Iris pigment epithelial cell (primary cell): ENCODE measurements at regions not wholly inside any gene's neighbourhood (a gene's known extent, or its start where the extent isn't known, plus 50 kb on each side); places are given as distances from the start of the nearest gene placed in this dataset.
"Not testable (repeated sequence)": the region's sequence is repeated elsewhere in the genome, so short reads cannot be mapped to it uniquely, and the experiment has no call there.

Experiments
- DNase-seq: peaks from one replicate; pipeline ENCODE4 v3.0.0-alpha.2; 2011; ENCODE audit warnings: low read depth

DNA sequence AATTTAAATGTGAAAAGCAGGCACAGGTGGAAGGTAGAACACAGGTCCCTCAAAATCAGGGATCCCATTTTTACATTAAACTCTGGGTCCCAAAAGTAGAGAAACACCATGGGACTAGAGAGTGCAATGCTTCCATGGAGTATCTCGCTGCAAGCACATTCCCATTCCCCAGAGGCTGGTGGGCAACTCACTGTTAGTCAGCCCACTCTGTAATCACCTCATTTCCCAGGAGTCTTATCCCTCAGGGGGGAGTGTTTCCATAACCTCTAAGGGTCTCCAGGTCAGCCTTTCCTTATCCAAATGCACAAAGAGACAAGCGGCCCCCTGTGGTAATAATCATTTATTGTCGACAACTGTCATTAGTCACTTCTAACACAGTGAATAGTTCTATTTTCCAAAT, 490.1 kb upstream of the LRRC7 start:
- DNase-seq = no peak

DNA sequence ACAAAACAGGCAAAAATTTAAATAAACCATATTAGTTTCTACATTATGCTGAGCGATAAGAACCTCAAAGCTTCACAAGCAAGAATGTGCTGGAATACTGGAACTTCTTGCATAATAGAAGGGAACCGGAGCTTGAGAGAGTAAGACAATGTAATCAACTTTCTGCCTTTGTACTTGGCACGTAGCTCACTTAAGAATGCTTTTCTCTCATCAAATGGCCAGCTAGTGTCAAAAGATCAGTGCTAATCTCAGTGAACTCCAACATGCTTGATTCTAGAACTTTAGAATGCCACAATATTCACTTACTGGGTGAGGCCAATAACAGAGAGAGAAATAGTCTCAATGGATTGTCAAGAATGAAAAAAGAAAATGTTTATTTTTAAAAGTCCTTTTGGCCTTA, 486.1 kb upstream of the LRRC7 start:
- no peak for DNase-seq

DNA sequence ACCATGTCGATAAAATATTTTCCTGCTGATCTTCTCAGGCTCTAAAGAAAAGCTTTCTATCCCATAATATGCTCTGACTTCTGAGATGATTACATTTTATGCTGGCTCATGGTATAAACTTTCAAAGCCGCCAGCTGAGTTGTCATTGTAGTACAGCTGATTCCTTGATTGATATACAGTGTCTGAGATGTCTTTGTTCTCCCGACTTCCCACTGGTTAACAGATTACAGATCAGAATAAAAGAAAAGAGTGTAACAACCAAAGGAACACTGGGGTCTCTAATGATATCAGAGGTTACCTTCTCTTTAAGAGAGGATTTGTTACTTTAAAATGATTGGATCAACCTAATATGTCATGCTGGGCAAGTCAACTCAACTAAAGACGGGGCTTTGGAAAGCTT, 485.4 kb upstream of the LRRC7 start:
- no peak for DNase-seq

DNA sequence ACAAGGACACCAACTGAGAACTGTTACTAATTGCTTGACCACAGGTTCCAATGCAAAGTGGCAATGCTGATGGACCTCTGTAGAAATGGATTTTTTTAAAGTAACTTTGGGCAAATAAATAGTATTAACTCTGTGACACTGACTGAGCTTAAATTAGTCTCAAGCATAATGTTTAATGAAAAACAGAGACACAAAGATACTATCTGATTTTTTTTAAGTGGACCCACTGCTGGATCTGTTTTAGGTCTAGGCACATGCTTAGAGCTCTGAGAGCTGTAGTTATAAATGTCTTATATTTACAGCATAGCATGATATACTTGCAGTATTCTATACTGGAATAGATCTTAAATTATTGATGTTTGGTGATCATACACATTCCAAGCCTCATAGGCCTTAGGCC, 481.6 kb upstream of the LRRC7 start:
- no peak for DNase-seq

DNA sequence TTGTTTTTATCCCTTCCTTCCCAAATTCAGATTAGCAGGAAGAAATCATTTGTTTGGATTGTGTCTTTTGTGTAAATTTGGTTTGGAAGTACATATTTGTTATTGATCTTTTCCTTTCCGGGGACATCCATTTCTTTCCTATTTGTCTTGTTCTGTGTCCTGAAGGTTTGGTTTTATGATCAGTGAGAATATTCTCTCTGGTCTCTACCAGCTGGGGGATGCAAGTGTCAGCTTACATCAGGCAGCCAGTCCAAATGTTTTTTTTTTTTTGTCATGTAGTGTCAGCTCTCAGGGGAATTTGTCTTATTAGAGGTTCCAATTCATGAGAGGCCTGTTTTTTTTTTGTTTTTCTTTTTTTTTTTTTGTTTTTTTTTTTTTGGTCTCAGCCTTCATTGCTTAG, 479.2 kb upstream of the LRRC7 start:
- no peak for DNase-seq

DNA sequence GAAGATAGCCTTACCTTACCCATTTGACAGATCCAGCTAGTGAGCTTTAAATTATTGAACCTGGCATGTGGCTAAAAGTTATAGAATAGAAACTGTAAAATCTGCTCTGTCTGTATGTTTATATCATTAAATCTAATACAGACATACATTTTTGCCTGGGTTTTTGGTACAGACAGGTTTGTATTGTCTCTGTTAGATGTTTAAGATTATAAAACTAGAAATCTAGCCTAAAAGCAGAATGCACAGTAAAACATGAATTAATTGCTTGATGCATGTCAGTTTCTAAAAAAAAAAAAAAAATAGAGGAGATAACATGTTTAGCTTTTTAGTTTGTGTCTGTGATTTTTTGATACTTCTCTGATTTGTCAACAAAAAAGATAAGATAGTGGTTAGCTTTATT, 477.6 kb upstream of the LRRC7 start:
- DNase-seq = no peak

DNA sequence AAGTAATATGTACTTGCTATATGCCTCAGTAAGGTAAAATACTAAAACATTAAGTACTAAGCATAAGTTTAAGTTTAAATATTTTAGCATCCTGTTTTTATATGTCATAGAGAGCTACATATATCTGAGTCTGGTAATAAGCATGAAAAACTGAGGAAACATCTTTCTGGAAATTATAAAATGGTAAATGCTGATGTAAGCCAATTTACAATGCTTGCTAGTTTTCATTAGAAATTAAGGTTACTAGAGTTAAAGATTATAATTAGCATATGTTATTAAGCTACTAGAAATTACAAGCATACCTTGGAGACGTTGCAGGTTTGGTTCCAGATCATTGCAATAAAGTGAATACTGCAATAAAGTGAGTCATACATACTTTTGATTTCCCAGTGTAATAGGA, 477.0 kb upstream of the LRRC7 start:
- DNase-seq = no peak

DNA sequence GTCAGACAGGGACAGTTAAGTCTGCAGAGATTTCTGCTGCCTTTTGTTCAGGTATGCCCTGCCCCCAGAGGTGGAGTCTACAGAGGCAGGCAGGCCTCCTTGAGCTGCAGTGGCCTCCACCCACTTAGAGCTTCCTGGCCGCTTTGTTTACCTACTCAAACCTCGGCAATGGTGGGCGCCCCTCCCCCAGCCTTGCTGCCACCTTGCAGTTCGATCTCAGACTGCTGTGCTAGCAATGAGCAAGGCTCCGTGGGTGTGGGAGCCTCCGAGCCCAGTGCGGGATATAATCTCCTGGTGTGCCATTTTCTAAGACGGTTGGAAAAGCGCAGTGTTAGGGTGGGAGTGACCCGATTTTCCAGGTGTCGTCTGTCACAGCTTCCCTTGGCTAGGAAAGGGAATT, 465.7 kb upstream of the LRRC7 start:
- DNase-seq = not testable (repeated sequence)

DNA sequence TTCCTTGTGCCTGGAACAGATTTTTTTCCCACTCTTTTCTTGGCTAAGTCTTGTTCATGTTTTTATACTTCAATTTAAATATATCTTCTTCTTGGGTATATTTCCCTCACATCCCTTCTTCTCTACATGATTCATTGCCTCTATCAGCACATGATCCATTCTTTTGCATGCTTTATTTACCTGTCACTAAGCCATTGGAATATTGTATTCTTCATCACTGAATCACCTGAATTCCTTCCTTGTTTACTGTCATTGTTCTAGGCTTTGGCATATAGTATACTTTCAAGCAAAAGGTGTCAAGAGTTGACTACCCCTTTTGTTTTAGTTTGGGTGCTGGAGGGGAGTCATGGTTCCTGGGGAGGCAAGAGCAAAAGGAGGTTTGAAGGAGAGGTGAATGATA, 464.5 kb upstream of the LRRC7 start:
- DNase-seq = no peak

DNA sequence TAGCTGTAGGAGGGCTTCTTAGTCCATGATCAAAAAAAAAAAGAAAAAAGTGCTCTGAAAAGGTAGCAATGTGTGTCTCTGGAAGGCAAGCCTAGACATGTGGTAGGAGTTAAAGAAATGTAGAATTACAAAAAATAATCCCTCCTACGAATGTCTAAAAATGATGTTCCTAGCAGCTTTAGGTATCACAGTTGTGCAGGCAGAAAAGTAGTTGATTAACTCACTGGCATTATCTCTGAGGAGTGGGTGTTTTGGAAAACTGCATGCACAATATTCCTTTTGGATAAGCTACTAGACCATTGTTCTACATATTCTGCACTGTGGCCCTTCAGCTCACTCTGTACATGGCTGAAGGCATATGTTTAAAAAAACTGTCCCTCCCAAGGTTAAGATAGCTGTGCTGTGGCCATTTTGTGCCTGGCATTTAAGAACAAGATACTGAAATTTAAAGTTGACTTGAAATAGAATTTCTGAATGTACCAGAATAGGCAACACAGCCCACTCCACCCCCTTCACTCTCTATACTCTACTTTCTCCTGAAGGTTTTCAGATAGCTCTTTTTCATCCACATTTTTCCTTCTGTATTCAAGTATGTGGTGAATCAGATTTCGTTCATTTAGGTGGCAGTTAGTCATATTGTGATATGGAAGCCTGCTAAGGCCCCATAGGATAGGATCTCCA, 463.9 kb upstream of the LRRC7 start:
- DNase-seq = no peak

DNA sequence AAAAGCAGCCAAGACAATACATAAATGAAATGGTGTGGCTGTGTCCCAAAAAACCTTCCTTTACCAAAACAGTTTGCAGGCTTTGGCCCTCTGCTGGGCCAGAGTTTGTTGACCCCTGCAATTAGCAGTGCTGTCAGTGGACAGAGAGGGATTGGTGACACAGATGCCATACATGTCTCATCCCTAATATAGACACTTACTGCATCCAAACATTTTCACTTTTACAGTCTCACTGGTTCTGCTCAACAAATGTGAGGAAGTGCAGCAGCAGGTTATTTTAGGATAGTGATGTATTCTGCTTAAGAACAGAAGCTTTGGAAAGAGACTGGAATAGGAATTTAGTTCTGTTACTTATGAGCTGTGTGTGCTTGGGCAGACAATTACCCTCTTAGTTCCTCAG, 462.8 kb upstream of the LRRC7 start:
- no peak for DNase-seq

DNA sequence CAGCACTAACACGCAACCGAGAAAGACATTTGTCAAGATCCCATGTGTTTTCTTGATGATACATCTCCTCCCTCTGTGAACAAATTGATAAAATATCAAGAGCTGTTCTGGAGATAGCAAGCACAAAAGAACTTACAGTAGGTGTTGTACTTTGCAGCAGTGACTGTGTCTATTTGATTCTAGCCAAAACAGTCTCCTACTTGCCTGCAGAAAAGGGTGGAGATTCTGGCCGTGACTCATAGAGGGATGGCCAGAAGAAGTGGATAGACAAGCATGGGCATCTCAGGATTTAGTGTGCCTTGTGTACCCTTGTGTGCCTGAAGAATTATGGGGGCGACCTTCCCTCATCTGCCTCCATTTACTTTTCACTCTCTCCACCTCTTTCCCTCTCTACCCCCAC, 458.4 kb upstream of the LRRC7 start:
- no peak for DNase-seq

DNA sequence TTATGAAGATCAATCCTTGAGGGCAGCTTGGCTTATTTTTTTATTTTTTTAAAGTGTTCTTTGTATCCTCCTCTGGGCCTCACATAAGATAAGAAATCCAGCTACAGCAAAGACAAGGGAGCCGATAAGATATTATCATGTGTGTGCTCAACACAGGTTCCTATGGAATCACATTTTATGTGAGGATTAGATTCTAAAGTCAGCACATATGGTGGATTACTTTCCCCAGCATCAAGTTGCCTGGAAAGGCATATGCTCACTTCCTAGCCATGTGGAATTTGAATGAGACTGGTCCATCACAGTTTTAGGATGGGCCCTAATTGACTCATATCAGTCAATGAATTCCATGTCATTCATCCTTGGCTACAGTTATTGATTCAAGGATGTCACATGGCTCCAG, 456.9 kb upstream of the LRRC7 start:
- no peak for DNase-seq

DNA sequence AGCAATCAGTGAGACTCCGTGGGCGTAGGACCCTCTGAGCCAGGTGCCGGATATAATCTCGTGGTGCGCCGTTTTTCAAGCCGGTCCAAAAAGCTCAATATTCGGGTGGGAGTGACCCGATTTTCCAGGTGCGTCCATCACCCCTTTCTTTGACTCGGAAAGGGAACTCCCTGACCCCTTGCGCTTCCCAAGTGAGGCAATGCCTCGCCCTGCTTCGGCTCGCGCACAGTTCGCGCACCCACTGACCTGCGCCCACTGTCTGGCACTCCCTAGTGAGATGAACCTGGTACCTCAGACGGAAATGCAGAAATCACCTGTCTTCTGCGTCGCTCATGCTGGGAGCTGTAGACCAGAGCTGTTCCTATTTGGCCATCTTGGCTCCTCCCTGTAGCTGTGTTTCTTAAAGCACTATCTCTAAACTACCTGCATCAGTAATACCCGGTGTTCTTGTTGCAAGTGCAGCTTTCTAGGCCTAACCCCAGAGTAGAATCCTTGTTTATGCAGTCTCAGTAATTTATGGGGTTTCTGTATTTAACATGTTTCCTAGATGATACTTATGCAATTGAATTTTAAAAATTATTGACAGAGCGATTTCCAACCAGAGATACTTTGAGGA, 447.5 kb upstream of the LRRC7 start:
- not testable (repeated sequence) for DNase-seq

DNA sequence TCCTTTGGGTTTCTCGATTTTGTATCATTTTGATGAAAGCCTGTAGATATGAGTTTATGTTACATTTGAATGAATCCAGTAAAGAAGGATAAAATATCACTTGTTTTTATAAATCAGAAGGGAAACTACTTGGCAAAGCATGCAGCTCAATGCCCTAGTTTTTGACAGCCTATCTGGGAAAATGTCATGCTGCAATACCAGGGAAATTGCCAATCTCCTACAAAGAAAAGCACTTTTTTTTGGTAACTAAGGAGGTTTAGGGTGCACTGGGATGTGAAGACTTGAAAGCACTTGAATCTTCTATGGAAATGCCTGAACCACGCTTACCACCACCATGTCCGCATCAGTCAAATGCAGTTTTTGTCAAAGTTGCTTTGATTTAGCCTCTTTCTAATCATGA, 446.9 kb upstream of the LRRC7 start:
- DNase-seq = no peak

DNA sequence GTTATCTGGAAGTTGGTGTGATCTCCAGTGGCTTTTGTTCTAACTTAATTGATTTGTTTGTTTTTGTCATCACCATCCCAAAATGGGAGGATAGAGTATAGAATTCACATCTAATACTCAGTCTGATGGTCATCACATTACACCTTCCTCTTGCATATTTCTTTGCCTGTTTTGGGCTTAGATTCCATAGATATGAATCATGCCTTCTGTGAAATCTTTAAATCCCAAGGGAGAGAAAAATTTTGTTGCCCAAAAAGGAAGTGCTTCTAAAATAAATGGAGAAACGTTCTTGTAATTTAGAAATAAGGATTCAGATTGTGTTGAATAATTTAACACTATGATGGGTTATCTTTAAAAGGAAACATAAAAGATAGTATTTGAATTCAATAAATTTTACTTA, 446.0 kb upstream of the LRRC7 start:
- no peak for DNase-seq

DNA sequence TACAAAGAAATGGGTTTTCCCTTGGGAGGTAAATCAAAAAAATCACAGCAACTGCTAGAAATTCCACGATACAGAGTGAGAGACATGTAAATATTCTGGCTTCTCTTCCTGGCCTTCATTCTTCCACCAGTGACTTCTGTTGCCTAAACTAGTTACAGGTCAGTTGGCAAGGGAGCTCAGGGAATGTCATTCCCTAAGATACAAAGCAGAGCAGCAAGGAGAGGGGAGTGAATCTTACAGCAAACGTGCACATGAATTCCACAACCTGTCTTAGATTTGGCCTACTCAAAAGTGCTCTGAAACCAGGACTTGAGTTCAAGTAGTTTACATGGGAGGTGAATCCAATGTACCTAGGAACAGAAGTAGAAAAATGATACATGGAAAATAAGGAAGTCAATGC, 445.3 kb upstream of the LRRC7 start:
- DNase-seq = no peak

DNA sequence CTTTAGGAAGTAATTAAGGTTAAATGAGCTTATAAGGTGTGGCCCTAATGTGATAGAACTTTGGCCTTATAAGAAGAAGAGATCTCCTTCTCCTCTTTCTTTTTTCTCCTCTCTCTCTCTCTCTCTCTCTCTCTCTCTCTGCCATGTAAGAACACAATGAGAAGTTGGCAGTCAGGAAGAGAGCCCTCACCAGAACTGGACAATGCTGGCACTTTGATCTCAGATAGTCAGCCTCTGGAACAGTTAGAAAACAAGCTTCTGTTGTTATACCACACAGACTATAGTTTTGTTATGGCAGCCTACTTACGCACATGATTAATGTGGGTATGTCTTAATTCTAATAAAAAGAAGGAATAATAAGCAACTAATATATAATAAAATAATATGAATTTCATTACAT, 444.2 kb upstream of the LRRC7 start:
- no peak for DNase-seq

DNA sequence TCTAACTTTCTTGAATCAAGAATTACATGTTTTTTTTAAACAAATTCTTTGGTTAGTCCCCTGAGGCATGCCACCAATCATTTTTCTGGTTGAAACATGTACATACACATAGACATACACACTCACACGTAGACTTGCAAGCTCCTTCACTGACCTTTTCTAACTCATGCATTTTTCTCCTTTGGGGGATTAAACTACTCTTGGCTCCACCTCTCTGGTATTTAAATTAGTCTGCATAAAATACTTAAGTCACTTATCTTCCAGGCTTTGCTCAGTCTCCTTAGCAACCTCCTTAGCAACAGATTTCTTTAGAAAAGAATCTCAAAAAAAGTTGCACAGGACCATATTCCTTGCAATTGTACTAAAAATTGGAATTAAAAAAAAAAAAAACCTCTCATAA, 440.9 kb upstream of the LRRC7 start:
- DNase-seq = no peak

DNA sequence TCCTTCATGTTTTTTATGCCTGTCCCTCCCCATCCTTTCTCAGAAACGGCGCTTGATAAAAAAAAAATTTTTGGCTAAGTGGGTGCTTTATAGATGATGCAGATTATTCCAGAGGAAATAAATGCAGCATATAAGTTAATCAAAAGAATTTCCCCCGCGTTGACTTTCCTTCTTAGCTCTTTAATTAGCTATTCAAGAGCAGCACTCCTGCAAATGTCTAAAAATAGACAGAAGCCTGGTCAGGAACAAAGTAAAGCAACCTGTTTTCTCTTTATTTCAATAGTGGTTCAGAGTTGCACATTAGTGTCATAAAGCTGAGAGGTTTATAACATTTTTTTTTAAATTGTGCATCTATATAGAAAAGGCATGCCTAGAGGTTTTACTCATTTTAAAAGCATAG, 439.5 kb upstream of the LRRC7 start:
- DNase-seq = no peak

DNA sequence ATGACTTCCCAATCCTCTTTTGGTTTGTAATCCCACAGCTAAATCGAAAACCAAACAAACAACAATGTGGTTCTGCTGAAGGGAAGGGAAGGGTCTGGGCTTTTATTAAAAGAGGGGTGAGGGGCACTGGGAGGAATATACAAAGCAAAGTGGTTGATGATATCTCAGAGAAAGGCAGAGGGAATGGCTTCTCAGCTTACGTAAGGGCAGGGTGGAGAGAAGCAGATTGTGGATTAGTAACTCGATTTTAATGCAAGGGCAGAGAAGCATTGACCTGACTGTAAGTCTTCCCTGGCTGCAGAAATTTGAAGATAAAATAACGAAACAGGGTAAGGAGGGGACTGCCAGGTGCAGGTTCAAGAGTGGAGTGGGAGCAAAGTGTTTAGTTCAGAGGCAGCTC, 438.2 kb upstream of the LRRC7 start:
- no peak for DNase-seq

DNA sequence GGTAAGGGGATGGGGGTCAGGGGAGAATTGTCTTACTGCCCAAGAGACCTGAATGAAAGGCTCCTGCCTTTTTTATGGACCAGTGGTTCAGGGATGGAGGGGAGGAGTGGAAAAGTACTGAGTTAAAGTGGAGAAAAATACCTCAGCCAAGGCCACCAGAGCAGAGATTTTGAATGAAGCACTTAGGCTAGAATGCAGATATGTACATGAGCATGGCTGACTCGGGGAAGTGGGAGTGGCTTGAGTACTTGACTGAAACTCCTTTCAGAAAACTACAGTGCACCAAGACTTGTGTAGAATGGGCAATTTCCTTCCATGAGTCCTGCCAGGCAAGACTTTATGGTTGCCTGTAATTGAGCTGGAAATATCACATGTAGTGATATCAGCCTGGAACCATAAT, 429.6 kb upstream of the LRRC7 start:
- DNase-seq = no peak

DNA sequence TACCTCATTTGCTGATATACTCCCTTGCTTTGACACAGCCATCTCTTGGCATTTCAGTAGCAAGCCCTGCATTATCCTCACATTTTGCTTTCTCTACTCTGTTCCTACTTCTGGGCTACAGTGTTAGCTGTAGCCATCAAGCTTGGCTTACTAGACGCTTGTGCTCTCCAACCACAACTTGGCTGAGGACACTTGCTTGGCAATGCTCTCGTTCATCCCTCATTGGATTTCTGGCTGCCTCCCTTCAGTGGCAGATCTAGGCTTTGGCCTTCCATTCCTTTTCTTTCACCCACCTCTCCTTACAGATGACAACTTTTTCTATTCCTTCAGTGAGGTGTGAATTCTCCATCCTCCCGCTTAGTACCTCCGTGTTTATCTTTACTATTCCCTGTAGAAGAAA, 428.7 kb upstream of the LRRC7 start:
- no peak for DNase-seq

DNA sequence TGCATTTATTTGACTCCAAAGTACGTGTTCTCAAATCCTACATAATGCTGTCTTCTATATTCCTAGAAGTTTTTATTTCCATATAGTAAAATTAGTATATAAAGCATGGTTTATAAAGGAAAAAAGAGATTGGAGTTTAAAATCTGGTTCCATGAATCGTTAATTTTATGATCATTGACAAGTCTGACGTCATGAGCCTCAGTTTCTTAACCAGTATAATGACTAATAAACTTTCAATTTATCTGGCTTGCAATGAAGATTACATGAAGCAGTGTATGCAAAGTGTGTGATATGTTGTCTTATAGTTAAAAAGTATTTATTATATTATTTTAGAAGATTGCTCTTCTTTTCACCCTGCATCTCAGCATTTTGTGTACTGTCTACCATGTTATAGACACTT, 421.4 kb upstream of the LRRC7 start:
- no peak for DNase-seq
